GM23338 (cell line): ENCODE measurements at regions not wholly inside any gene's neighbourhood (a gene's known extent, or its start where the extent isn't known, plus 50 kb on each side); places are given as distances from the start of the nearest gene placed in this dataset.

ENCODE experiments used
- ATAC-seq: fragments of 200-7000 bp; cut with Tn5 transposase; 3 replicates; pipeline ENCODE4 v1.9.1; 2020
- DNase-seq: peaks from one replicate; pipeline ENCODE4 v3.0.0-alpha.2; 2015; ENCODE audit warnings: low spot score
- H2AFZ ChIP-seq: fragments of 200-600 bp; sonication (generic); 2 replicates; pipeline ENCODE4 v1.8.0; 2016; ENCODE audit warnings: antibody characterized with exemption, mild to moderate bottlenecking, moderate library complexity
- H3F3A ChIP-seq: fragments of 200-600 bp; sonication (generic); replicated peaks from 2 replicates; pipeline ENCODE4 v1.8.0; 2017; ENCODE audit warnings: antibody characterized with exemption, mixed run types, low read depth
- H3K27ac ChIP-seq: fragments of 200-600 bp; sonication (generic); 2 replicates; pipeline ENCODE4 v1.6.1; 2016; ENCODE audit warnings: low read depth
- H3K27me3 ChIP-seq: fragments of 200-600 bp; sonication (generic); 2 replicates; pipeline ENCODE4 v1.8.0; 2016; ENCODE audit warnings: mild to moderate bottlenecking, mixed run types, moderate library complexity; ENCODE audit not compliant: insufficient read depth
- H3K36me3 ChIP-seq: fragments of 200-600 bp; sonication (generic); 2 replicates; pipeline ENCODE4 v1.8.0; 2016; ENCODE audit warnings: mild to moderate bottlenecking; ENCODE audit not compliant: insufficient read depth
- H3K4me1 ChIP-seq: fragments of 200-600 bp; sonication (generic); 2 replicates; pipeline ENCODE4 v1.8.0; 2016; ENCODE audit warnings: mild to moderate bottlenecking, moderate library complexity; ENCODE audit not compliant: insufficient read depth
- H3K4me2 ChIP-seq: fragments of 200-600 bp; sonication (generic); 2 replicates; pipeline ENCODE4 v1.7.1; 2017; ENCODE audit warnings: mixed run types
- H3K4me3 ChIP-seq: fragments of 200-600 bp; sonication (generic); 2 replicates; pipeline ENCODE4 v1.6.1; 2016; ENCODE audit warnings: mixed run types
- H3K79me2 ChIP-seq: fragments of 200-600 bp; sonication (generic); replicated peaks from 2 replicates; pipeline ENCODE4 v1.8.0; 2017; ENCODE audit warnings: mild to moderate bottlenecking; ENCODE audit not compliant: insufficient read depth
- H3K9me2 ChIP-seq: fragments of 200-600 bp; sonication (generic); 2 replicates; pipeline ENCODE4 v1.8.0; 2017; ENCODE audit not compliant: insufficient read depth
- H4K20me1 ChIP-seq: fragments of 200-600 bp; sonication (generic); replicated peaks from 2 replicates; pipeline ENCODE4 v1.8.0; 2017; ENCODE audit warnings: mild to moderate bottlenecking; ENCODE audit not compliant: insufficient read depth
- H3K27ac Mint-ChIP-seq: 2 replicates; pipeline ENCODE4 v1.8.0; 2020; ENCODE audit warnings: inconsistent platforms, mild to moderate bottlenecking, moderate library complexity, mixed read lengths
- H3K27me3 Mint-ChIP-seq: 3 replicates; pipeline ENCODE4 v1.8.0; 2022; ENCODE audit warnings: low read depth, mild to moderate bottlenecking, moderate library complexity, mixed read lengths, inconsistent platforms; ENCODE audit not compliant: insufficient read depth, poor library complexity
- H3K36me3 Mint-ChIP-seq: 3 replicates; pipeline ENCODE4 v1.8.0; 2021; ENCODE audit warnings: low read depth, mild to moderate bottlenecking, inconsistent platforms, moderate library complexity, mixed read lengths
- H3K4me1 Mint-ChIP-seq: 3 replicates; pipeline ENCODE4 v1.8.0; 2020; ENCODE audit warnings: mild to moderate bottlenecking, inconsistent platforms, mixed read lengths
- H3K4me3 Mint-ChIP-seq: 3 replicates; pipeline ENCODE4 v1.8.0; 2021; ENCODE audit warnings: moderate library complexity, mild to moderate bottlenecking, inconsistent platforms, mixed read lengths
- H3K9me3 Mint-ChIP-seq: 3 replicates; pipeline ENCODE4 v1.8.0; 2020; ENCODE audit warnings: moderate library complexity, mild to moderate bottlenecking, inconsistent platforms, mixed read lengths
- CREB1 ChIP-seq: fragments of 250-450 bp; sonication (Bioruptor Pico); IDR thresholded peaks from 2 replicates; pipeline ENCODE4 v1.5.0; 2020; ENCODE audit warnings: low read depth, mild to moderate bottlenecking, moderate library complexity
- EZH2 ChIP-seq: fragments of 200-600 bp; sonication (generic); IDR thresholded peaks from one replicate; pipeline ENCODE4 v1.8.0; 2017; ENCODE audit warnings: antibody characterized with exemption, mild to moderate bottlenecking, low read depth; ENCODE audit not compliant: unreplicated experiment
- EZH2phosphoT487 ChIP-seq: fragments of 200-600 bp; sonication (generic); IDR thresholded peaks from one replicate; pipeline ENCODE4 v1.8.1; 2018; ENCODE audit warnings: antibody characterized with exemption; ENCODE audit not compliant: unreplicated experiment
- JUNB ChIP-seq: IDR thresholded peaks from one replicate; pipeline ENCODE4 v1.6.1; 2016; ENCODE audit warnings: antibody characterized with exemption; ENCODE audit not compliant: unreplicated experiment
- POLR2AphosphoS5 ChIP-seq: IDR thresholded peaks from 2 replicates; pipeline ENCODE4 v1.6.1; 2016; ENCODE audit warnings: antibody characterized with exemption, low read depth
- STAT1 ChIP-seq: IDR thresholded peaks from one replicate; pipeline ENCODE4 v1.6.1; 2016; ENCODE audit warnings: antibody characterized with exemption; ENCODE audit not compliant: unreplicated experiment
- ZNF114 ChIP-seq: fragments of 250-450 bp; sonication (Bioruptor Pico); IDR thresholded peaks from 2 replicates; pipeline ENCODE4 v1.5.0; 2020; ENCODE audit warnings: mild to moderate bottlenecking, moderate library complexity
- ZNF331 ChIP-seq: fragments of 250-450 bp; sonication (Bioruptor Pico); IDR thresholded peaks from 2 replicates; pipeline ENCODE4 v1.5.0; 2020; ENCODE audit warnings: low read depth, mild to moderate bottlenecking, moderate library complexity
- TF ChIP-seq, protein P1 (sequence below), 2 experiments: fragments of 200-600 bp in 1 of 2; sonication (generic) in 1 of 2; conservative IDR thresholded peaks; 2 replicates each; pipeline versions ENCODE4 v1.5.1 to v1.6.1; 2016 to 2017; ENCODE audit warnings: antibody characterized with exemption in 2 of 2, low read depth in 2 of 2, mild to moderate bottlenecking in 2 of 2, moderate library complexity in 1 of 2
- TF ChIP-seq, protein P2 (sequence below): fragments of 250-450 bp; sonication (Bioruptor Pico); IDR thresholded peaks from 2 replicates; pipeline ENCODE4 v1.5.0; 2020; ENCODE audit warnings: mild to moderate bottlenecking, moderate library complexity
- TF ChIP-seq, protein P3 (sequence below): IDR thresholded peaks from one replicate; pipeline ENCODE4 v1.6.1; 2018; ENCODE audit warnings: antibody characterized with exemption; ENCODE audit not compliant: unreplicated experiment

DNA sequence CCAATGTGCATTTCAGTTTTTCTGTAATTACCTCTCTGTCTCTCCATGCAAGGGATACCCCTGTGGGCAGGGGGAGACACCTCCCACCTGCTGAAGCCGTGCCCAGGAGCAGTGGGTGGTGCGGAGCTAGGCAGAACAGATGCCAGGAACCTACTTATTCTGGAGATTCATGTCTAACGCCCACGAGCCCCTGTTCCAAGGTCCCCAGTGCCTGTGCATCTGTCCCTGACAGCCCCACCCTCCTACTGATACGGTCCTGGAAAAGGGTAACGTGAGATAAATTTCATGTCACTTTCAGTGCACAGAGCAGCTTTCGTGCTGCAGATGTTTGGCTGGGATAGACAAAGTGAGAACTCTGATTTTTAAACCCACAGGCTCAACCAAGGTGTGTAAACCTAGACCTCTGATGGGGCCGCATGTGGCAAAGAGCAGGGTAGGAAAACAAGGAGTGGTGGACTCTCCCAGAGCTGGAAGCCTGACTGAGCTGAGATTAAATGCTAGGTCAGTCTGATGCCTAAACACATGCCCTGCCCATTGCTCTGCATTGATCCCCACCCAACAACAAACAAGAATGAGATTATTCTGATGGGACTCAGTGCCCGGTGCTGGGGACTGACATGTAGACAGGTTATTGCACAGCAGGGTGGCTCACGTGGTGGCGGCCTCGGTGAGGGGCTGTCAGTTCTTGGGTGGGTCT lies 123.6 kb upstream of the GDF10 start:
- Mint-ChIP-seq H3K4me3 (no peak overlapping the region), H3K27me3 (peaks cover 3% of the 10 kb centered on the region), H3K36me3 (no peaks in the 10 kb centered on the region), H3K27ac (no peak overlapping the region), H3K4me1 (peaks cover 15% of the 10 kb centered on the region), H3K9me3 (peaks cover 3% of the 10 kb centered on the region; the same call in 2 of the 3 replicates)
- Histone ChIP-seq H4K20me1 (no peaks in the 10 kb centered on the region), H3K9me2 (no peaks in the 10 kb centered on the region; the same call in 1 of the 2 replicates), H3K27me3 (no peaks in the 10 kb centered on the region), H3K79me2 (no peaks in the 10 kb centered on the region), H3K27ac (no peak overlapping the region), H3K4me3 (no peak overlapping the region), H2AFZ (no peak overlapping the region), H3K4me2 (no peak overlapping the region), H3K36me3 (no peaks in the 10 kb centered on the region), H3F3A (no peaks in the 10 kb centered on the region), H3K4me1 (no peaks in the 10 kb centered on the region)
- no peak for ATAC-seq
- DNase-seq, result no peak
- TF ChIP-seq, protein P1, sequence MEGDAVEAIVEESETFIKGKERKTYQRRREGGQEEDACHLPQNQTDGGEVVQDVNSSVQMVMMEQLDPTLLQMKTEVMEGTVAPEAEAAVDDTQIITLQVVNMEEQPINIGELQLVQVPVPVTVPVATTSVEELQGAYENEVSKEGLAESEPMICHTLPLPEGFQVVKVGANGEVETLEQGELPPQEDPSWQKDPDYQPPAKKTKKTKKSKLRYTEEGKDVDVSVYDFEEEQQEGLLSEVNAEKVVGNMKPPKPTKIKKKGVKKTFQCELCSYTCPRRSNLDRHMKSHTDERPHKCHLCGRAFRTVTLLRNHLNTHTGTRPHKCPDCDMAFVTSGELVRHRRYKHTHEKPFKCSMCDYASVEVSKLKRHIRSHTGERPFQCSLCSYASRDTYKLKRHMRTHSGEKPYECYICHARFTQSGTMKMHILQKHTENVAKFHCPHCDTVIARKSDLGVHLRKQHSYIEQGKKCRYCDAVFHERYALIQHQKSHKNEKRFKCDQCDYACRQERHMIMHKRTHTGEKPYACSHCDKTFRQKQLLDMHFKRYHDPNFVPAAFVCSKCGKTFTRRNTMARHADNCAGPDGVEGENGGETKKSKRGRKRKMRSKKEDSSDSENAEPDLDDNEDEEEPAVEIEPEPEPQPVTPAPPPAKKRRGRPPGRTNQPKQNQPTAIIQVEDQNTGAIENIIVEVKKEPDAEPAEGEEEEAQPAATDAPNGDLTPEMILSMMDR (conservative IDR thresholded peaks at IDR 0.05; ENCODE audit: low read depth in 2 of 2), result no peak
- TF ChIP-seq EZH2, result no peak
- TF ChIP-seq JUNB, result no peak
- TF ChIP-seq, protein P2, sequence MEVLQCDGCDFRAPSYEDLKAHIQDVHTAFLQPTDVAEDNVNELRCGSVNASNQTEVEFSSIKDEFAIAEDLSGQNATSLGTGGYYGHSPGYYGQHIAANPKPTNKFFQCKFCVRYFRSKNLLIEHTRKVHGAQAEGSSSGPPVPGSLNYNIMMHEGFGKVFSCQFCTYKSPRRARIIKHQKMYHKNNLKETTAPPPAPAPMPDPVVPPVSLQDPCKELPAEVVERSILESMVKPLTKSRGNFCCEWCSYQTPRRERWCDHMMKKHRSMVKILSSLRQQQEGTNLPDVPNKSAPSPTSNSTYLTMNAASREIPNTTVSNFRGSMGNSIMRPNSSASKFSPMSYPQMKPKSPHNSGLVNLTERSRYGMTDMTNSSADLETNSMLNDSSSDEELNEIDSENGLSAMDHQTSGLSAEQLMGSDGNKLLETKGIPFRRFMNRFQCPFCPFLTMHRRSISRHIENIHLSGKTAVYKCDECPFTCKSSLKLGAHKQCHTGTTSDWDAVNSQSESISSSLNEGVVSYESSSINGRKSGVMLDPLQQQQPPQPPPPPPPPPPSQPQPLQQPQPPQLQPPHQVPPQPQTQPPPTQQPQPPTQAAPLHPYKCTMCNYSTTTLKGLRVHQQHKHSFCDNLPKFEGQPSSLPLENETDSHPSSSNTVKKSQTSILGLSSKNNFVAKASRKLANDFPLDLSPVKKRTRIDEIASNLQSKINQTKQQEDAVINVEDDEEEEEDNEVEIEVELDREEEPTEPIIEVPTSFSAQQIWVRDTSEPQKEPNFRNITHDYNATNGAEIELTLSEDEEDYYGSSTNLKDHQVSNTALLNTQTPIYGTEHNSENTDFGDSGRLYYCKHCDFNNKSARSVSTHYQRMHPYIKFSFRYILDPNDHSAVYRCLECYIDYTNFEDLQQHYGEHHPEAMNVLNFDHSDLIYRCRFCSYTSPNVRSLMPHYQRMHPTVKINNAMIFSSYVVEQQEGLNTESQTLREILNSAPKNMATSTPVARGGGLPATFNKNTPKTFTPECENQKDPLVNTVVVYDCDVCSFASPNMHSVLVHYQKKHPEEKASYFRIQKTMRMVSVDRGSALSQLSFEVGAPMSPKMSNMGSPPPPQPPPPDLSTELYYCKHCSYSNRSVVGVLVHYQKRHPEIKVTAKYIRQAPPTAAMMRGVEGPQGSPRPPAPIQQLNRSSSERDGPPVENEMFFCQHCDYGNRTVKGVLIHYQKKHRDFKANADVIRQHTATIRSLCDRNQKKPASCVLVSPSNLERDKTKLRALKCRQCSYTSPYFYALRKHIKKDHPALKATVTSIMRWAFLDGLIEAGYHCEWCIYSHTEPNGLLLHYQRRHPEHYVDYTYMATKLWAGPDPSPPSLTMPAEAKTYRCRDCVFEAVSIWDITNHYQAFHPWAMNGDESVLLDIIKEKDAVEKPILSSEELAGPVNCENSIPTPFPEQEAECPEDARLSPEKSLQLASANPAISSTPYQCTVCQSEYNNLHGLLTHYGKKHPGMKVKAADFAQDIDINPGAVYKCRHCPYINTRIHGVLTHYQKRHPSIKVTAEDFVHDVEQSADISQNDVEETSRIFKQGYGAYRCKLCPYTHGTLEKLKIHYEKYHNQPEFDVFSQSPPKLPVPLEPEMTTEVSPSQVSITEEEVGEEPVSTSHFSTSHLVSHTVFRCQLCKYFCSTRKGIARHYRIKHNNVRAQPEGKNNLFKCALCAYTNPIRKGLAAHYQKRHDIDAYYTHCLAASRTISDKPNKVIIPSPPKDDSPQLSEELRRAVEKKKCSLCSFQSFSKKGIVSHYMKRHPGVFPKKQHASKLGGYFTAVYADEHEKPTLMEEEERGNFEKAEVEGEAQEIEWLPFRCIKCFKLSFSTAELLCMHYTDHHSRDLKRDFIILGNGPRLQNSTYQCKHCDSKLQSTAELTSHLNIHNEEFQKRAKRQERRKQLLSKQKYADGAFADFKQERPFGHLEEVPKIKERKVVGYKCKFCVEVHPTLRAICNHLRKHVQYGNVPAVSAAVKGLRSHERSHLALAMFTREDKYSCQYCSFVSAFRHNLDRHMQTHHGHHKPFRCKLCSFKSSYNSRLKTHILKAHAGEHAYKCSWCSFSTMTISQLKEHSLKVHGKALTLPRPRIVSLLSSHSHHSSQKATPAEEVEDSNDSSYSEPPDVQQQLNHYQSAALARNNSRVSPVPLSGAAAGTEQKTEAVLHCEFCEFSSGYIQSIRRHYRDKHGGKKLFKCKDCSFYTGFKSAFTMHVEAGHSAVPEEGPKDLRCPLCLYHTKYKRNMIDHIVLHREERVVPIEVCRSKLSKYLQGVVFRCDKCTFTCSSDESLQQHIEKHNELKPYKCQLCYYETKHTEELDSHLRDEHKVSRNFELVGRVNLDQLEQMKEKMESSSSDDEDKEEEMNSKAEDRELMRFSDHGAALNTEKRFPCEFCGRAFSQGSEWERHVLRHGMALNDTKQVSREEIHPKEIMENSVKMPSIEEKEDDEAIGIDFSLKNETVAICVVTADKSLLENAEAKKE (CRISPR knock-in tag), result no peak
- no peak for TF ChIP-seq EZH2phosphoT487
- TF ChIP-seq CREB1 (CRISPR knock-in tag), result no peak
- no peak for TF ChIP-seq ZNF331
- no peak for TF ChIP-seq ZNF114 (CRISPR knock-in tag)
- TF ChIP-seq POLR2AphosphoS5, result no peak
- no peak for TF ChIP-seq STAT1
- TF ChIP-seq, protein P3, sequence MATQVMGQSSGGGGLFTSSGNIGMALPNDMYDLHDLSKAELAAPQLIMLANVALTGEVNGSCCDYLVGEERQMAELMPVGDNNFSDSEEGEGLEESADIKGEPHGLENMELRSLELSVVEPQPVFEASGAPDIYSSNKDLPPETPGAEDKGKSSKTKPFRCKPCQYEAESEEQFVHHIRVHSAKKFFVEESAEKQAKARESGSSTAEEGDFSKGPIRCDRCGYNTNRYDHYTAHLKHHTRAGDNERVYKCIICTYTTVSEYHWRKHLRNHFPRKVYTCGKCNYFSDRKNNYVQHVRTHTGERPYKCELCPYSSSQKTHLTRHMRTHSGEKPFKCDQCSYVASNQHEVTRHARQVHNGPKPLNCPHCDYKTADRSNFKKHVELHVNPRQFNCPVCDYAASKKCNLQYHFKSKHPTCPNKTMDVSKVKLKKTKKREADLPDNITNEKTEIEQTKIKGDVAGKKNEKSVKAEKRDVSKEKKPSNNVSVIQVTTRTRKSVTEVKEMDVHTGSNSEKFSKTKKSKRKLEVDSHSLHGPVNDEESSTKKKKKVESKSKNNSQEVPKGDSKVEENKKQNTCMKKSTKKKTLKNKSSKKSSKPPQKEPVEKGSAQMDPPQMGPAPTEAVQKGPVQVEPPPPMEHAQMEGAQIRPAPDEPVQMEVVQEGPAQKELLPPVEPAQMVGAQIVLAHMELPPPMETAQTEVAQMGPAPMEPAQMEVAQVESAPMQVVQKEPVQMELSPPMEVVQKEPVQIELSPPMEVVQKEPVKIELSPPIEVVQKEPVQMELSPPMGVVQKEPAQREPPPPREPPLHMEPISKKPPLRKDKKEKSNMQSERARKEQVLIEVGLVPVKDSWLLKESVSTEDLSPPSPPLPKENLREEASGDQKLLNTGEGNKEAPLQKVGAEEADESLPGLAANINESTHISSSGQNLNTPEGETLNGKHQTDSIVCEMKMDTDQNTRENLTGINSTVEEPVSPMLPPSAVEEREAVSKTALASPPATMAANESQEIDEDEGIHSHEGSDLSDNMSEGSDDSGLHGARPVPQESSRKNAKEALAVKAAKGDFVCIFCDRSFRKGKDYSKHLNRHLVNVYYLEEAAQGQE, result no peak
